H9 (cell line): ENCODE measurements at regions not wholly inside any gene's neighbourhood (a gene's known extent, or its start where the extent isn't known, plus 50 kb on each side); places are given as distances from the start of the nearest gene placed in this dataset.

Experiments used
- DNase-seq: peaks from one replicate; pipeline ENCODE4 v3.0.0-alpha.2; 2017
- H2AFZ ChIP-seq: one replicate; pipeline ENCODE4 v1.6.1; 2013; ENCODE audit warnings: mild to moderate bottlenecking, low read length, control low read depth, moderate library complexity
- H2AK5ac ChIP-seq: 2 replicates; pipeline ENCODE4 v1.6.1; 2013; ENCODE audit warnings: low read length, control low read depth, mixed read lengths; ENCODE audit not compliant: insufficient read length
- H2BK120ac ChIP-seq: one replicate; pipeline ENCODE4 v1.6.1; 2013; ENCODE audit warnings: low read depth, mild to moderate bottlenecking, low read length, control low read depth, inconsistent platforms; ENCODE audit not compliant: poor library complexity, severe bottlenecking
- H2BK12ac ChIP-seq: 2 replicates; pipeline ENCODE4 v1.6.1; 2013; ENCODE audit warnings: low read length, control low read depth, mixed read lengths, low read depth; ENCODE audit not compliant: insufficient read length
- H2BK15ac ChIP-seq: 2 replicates; pipeline ENCODE4 v1.6.1; 2013; ENCODE audit warnings: low read depth, low read length, control low read depth
- H2BK20ac ChIP-seq: one replicate; pipeline ENCODE4 v1.6.1; 2013; ENCODE audit warnings: low read depth, mild to moderate bottlenecking, low read length, control low read depth, inconsistent platforms; ENCODE audit not compliant: poor library complexity, severe bottlenecking
- H2BK5ac ChIP-seq: 2 replicates; pipeline ENCODE4 v1.6.1; 2013; ENCODE audit warnings: low read length, control low read depth, mixed read lengths; ENCODE audit not compliant: insufficient read length
- H3K14ac ChIP-seq: 2 replicates; pipeline ENCODE4 v1.6.1; 2013; ENCODE audit warnings: low read length, control low read depth; ENCODE audit not compliant: insufficient read depth
- H3K18ac ChIP-seq: 2 replicates; pipeline ENCODE4 v1.6.1; 2013; ENCODE audit warnings: low read depth, mild to moderate bottlenecking, mixed read lengths, low read length, control low read depth; ENCODE audit not compliant: insufficient read length
- H3K23ac ChIP-seq: 2 replicates; pipeline ENCODE4 v1.6.1; 2013; ENCODE audit warnings: low read length, control low read depth, mixed read lengths, low read depth; ENCODE audit not compliant: insufficient read length
- H3K23me2 ChIP-seq: 2 replicates; pipeline ENCODE4 v1.6.1; 2013; ENCODE audit warnings: low read depth, mild to moderate bottlenecking, mixed read lengths, low read length, control low read depth; ENCODE audit not compliant: insufficient read length, poor library complexity, severe bottlenecking
- H3K27ac ChIP-seq: 2 replicates; pipeline ENCODE4 v1.5.1; 2013; ENCODE audit warnings: low read length, control low read depth, mixed read lengths, low read depth; ENCODE audit not compliant: insufficient read length
- H3K27me3 ChIP-seq: 2 replicates; pipeline ENCODE4 v1.6.1; 2013; ENCODE audit warnings: low read length, control low read depth, inconsistent platforms; ENCODE audit not compliant: insufficient read depth
- H3K4ac ChIP-seq: 2 replicates; pipeline ENCODE4 v1.6.1; 2013; ENCODE audit warnings: low read depth, mild to moderate bottlenecking, control low read depth, inconsistent platforms, low read length, moderate library complexity
- H3K4me1 ChIP-seq: 2 replicates; pipeline ENCODE4 v1.6.1; 2013; ENCODE audit warnings: low read length, control low read depth, inconsistent platforms; ENCODE audit not compliant: insufficient read depth
- H3K4me2 ChIP-seq: 2 replicates; pipeline ENCODE4 v1.6.1; 2013; ENCODE audit warnings: low read length, control low read depth, mixed read lengths; ENCODE audit not compliant: insufficient read length, insufficient read depth
- H3K56ac ChIP-seq: 2 replicates; pipeline ENCODE4 v1.6.1; 2013; ENCODE audit warnings: low read depth, mild to moderate bottlenecking, mixed read lengths, low read length, control low read depth; ENCODE audit not compliant: insufficient read length
- H3K79me1 ChIP-seq: 2 replicates; pipeline ENCODE4 v1.6.1; 2013; ENCODE audit warnings: low read depth, mild to moderate bottlenecking, moderate library complexity, low read length, control low read depth, inconsistent platforms; ENCODE audit not compliant: insufficient read depth, poor library complexity, severe bottlenecking
- H3K79me2 ChIP-seq: 2 replicates; pipeline ENCODE4 v1.6.1; 2013; ENCODE audit warnings: low read length, control low read depth, inconsistent platforms; ENCODE audit not compliant: insufficient read depth
- H3K9ac ChIP-seq: 2 replicates; pipeline ENCODE4 v1.6.1; 2013; ENCODE audit warnings: low read length, control low read depth, mixed read lengths; ENCODE audit not compliant: insufficient read length; ENCODE audit errors: extremely low read depth
- H3K9me3 ChIP-seq: one replicate; pipeline ENCODE4 v1.6.1; 2013; ENCODE audit warnings: low read depth, low read length, inconsistent platforms; ENCODE audit not compliant: control insufficient read depth
- H3T11ph ChIP-seq: one replicate; pipeline ENCODE4 v1.6.1; 2013; ENCODE audit warnings: mild to moderate bottlenecking, low read length, control low read depth, inconsistent platforms
- H4K20me1 ChIP-seq: one replicate; pipeline ENCODE4 v1.6.1; 2013; ENCODE audit not compliant: control insufficient read depth, insufficient read length, insufficient read depth
- H4K5ac ChIP-seq: 2 replicates; pipeline ENCODE4 v1.6.1; 2013; ENCODE audit warnings: low read depth, mild to moderate bottlenecking, mixed read lengths, low read length, control low read depth; ENCODE audit not compliant: insufficient read length
- H4K8ac ChIP-seq: replicated peaks from 2 replicates; pipeline ENCODE4 v1.6.1; 2013; ENCODE audit warnings: low read length, control low read depth, mixed read lengths, low read depth; ENCODE audit not compliant: insufficient read length
- H4K91ac ChIP-seq: 2 replicates; pipeline ENCODE4 v1.6.1; 2013; ENCODE audit warnings: low read depth, mild to moderate bottlenecking, moderate library complexity, mixed read lengths, low read length, control low read depth; ENCODE audit not compliant: insufficient read length
- H3K27ac Mint-ChIP-seq, 3 experiments: 2 replicates in 2 of 3; 3 replicates in 1 of 3; pipeline ENCODE4 v1.8.0; 2020 to 2021; ENCODE audit warnings: mixed read lengths in 3 of 3, mild to moderate bottlenecking in 1 of 3, moderate library complexity in 1 of 3
- H3K27me3 Mint-ChIP-seq: 2 replicates; pipeline ENCODE4 v1.8.0; 2021; ENCODE audit warnings: low read depth, mild to moderate bottlenecking, moderate library complexity, mixed read lengths
- H3K36me3 Mint-ChIP-seq, 3 experiments: 2 replicates in 2 of 3; 3 replicates in 1 of 3; pipeline ENCODE4 v1.8.0; 2020 to 2021; ENCODE audit warnings: low read depth in 3 of 3, mixed read lengths in 3 of 3; ENCODE audit not compliant: insufficient read depth in 1 of 3
- H3K4me1 Mint-ChIP-seq, 2 experiments: 2 replicates each; pipeline ENCODE4 v1.8.0; 2020; ENCODE audit warnings: mixed read lengths in 2 of 2
- H3K4me3 Mint-ChIP-seq, 2 experiments: 2 replicates in 1 of 2; 3 replicates in 1 of 2; pipeline ENCODE4 v1.8.0; 2020 to 2021; ENCODE audit warnings: mild to moderate bottlenecking in 2 of 2, mixed read lengths in 2 of 2, moderate library complexity in 1 of 2
- H3K9me3 Mint-ChIP-seq, 2 experiments: 2 replicates in 1 of 2; 3 replicates in 1 of 2; pipeline ENCODE4 v1.8.0; 2020; ENCODE audit warnings: mild to moderate bottlenecking in 2 of 2, mixed read lengths in 2 of 2, moderate library complexity in 1 of 2
- WGBS: extraction: QIAGEN DNeasy Blood & Tissue Kit; methylation state at CpG from one replicate; pipeline ENCODE4 v1.1.7; 2013; ENCODE audit warnings: missing lambda C conversion rate, low lambda C conversion rate, mixed read lengths; ENCODE audit not compliant: insufficient read length; ENCODE audit errors: extremely low coverage; 5-methylcytosine and 5-hydroxymethylcytosine counted together
- TF ChIP-seq, protein P1 (sequence below): fragments of 200-600 bp; sonication (generic); conservative IDR thresholded peaks from 3 replicates; pipeline ENCODE4 v1.8.0; 2021; ENCODE audit warnings: antibody characterized with exemption, mild to moderate bottlenecking

DNA sequence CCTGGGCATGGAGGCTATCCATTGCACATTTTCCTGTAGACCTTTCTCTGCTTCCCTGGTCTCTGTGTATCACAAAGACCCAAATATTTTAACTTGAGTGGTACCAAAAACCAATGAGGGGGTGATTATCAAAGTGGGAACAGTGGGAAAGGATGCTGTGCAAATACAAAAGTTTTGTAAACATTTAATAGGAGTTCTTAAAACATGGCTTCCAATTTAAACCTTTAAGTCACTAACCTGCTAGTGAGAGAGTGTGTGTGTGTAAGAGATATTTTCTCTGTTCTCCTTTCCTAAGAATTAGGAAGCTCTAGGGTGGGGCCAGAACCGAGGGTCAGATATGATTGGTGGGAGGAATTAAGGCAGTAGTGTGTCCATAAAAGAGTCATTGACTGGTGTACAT is 64.5 kb upstream of the ARHGAP5 start:
- Histone ChIP-seq H3K9me3 (no peaks in the 10 kb centered on the region), H3K23me2 (no peaks in the 10 kb centered on the region), H2BK12ac (no peak overlapping the region), H3K4me2 (no peak overlapping the region), H2BK15ac (no peak overlapping the region), H3K79me2 (no peaks in the 10 kb centered on the region), H4K20me1 (no peaks in the 10 kb centered on the region), H2BK20ac (no peak overlapping the region), H3K23ac (no peak overlapping the region), H2AFZ (no peak overlapping the region), H3K56ac (no peak overlapping the region), H3K4ac (no peak overlapping the region), H4K8ac (no peak overlapping the region), H2AK5ac (no peak overlapping the region), H4K5ac (no peak overlapping the region), H3K14ac (no peak overlapping the region), H3K4me1 (no peaks in the 10 kb centered on the region), H4K91ac (no peak overlapping the region), H2BK120ac (no peak overlapping the region), H3K27me3 (no peaks in the 10 kb centered on the region), H3K18ac (no peak overlapping the region), H2BK5ac (no peak overlapping the region), H3T11ph (no peak overlapping the region), H3K9ac (no peak overlapping the region), H3K79me1 (no peaks in the 10 kb centered on the region), H3K27ac (no peak overlapping the region)
- WGBS: no CpG with 5 or more reads among the region's 1 CpG
- Mint-ChIP-seq H3K4me3 (no peak overlapping the region), H3K27ac (no peak overlapping the region), H3K27me3 (no peaks in the 10 kb centered on the region; the same call in 1 of the 2 replicates), H3K9me3 (no peaks in the 10 kb centered on the region), H3K4me1 (peaks cover 5% of the 10 kb centered on the region in 2 experiments; a peak in 3 of 4 replicates), H3K36me3 (no peaks in the 10 kb centered on the region)
- no peak for DNase-seq
- TF ChIP-seq, protein P1, sequence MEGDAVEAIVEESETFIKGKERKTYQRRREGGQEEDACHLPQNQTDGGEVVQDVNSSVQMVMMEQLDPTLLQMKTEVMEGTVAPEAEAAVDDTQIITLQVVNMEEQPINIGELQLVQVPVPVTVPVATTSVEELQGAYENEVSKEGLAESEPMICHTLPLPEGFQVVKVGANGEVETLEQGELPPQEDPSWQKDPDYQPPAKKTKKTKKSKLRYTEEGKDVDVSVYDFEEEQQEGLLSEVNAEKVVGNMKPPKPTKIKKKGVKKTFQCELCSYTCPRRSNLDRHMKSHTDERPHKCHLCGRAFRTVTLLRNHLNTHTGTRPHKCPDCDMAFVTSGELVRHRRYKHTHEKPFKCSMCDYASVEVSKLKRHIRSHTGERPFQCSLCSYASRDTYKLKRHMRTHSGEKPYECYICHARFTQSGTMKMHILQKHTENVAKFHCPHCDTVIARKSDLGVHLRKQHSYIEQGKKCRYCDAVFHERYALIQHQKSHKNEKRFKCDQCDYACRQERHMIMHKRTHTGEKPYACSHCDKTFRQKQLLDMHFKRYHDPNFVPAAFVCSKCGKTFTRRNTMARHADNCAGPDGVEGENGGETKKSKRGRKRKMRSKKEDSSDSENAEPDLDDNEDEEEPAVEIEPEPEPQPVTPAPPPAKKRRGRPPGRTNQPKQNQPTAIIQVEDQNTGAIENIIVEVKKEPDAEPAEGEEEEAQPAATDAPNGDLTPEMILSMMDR: no peak
